KG1 (cell line): ENCODE measurements at regions not wholly inside any gene's neighbourhood (a gene's known extent, or its start where the extent isn't known, plus 50 kb on each side); places are given as distances from the start of the nearest gene placed in this dataset.

Experiments
- DNase-seq: peaks from one replicate; lab custom pipeline; 2025; lab: John Stamatoyannopoulos, UW

DNA sequence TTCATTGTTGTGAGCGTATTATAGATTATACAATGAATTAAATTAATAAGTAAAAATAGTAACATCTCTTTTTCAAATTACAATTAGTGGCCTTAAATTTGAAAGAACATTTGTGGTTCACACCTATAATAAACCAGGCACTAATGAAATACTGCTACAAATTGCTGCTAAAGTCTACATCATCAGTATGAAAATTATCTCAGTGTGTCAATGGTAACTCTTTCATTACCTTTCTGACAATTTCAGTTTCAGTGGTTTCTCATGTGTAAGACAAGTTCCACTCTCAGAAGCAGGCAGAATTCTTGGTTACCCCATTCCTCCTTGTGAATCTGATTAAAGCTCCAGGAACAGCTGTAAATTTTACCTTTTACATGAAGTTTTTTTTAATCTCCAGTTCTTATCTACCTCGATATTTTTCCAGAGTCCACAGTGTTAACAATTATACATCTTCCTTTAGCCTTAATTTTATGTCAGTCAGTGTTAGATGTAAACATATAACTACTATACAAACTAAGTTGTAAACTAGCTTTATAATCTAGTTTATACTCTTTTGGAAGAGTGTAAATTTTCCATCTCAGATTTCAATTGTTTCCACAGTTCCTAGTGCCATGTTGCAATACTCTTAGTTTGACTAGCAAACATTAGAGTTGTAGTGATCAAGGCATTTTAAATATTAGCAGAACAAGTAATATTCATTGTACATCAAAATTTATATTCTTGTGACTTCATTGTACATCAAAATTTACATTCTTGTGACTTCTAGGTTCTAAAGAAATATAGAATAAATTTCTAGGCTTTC is 1038.4 kb downstream of the EPHA7 start:
- DNase-seq, result no peak

DNA sequence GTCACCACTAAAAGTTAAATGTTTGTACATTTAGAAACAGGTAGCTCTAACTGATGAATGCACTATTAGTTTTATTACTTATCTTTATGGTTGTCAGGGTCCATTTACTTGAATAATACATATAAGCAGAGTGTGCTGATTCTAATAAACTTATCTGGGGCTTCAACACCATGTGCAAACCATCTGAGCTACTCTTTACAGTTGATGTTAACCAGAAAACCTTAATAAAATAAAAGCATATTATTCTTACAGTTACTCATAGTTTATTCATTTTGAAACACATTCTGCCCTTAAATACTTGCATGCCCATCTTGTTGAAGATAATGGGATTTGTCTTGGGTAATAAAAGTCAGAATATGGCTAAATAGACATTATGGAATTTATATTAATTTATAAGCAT is 1042.2 kb downstream of the EPHA7 start:
- DNase-seq, result no peak

DNA sequence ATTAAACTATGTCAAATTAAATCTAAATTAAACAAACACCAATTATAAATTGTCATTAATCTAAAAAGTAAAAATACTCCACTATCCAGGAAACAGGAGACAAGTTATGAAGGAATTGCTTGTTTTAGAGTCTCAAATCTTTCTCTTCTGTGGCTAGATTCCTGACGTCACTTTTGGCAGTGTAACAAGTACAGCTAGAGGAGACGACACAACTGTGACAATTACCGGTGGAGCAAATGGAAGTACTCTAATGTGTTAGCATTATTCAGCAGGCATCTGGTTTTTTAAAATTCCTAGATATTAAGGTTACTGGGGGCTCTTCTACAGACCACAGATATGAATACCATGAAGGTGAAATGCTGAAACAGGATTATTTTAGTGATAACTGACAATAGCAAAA is 1042.7 kb downstream of the EPHA7 start:
- DNase-seq, result no peak

DNA sequence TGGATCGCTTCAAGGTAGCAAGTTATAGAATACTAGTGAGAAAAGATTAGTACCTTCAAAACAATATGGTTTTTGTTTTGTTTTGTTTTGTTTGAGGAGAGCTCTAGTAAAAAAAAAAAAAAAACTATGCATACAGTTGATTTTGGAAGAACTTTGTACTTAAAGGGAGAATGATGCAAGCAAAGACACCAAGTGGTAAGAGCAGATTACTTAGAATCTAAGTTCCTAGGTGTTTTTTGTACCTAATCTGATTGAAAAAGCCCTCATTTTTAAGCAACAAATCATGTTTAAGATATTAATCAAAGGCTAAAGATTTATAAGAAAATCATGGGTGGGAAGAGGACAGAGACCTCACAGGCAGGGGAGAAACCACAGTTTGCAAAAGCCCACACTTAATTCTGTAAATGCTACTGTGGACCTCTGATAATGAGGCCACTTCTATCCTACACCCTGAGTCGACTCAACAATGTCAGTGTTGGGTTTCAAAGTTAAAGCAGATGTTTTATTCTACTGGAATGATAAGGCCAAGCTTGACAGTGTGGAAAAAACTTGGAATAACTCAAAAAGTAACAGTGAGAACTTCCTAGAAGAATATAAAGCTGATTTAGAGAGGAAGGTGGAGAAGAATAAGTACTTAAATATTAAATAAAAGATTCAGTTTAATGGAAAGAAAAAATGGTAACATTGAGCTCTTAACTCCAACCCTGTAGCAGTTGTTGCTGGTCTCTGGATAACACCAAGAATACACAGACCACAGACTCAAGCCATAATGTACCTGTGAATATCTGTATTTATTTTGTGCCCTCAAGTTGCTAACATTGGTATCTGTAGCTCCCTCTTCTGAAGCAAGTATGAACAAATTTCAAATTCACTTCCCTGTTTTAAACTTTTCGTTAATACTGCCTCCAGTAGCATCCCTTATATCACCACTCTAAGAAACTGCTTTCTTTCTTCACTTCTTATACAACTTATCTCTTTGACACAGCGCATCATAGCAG is 1047.8 kb downstream of the EPHA7 start:
- no peak for DNase-seq

DNA sequence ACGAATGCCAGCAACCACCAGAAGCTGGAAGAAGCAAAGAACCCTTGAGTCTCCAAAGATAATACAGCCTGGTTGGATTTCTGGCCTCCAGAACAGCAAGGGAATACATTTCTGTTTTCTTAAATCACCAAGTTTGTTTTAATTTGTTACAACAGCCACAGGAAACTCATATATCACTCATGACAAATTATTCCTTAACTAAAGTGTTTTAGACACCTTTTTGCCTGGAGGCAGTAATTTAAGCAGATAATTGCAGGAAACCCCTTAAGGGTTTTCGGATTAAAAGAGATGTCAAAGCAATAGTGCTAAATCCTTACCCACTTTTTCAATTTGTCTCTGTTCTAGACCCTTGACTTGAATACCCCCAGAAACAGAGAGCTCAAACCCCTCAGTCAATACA is 1050.0 kb downstream of the EPHA7 start:
- DNase-seq, result no peak

DNA sequence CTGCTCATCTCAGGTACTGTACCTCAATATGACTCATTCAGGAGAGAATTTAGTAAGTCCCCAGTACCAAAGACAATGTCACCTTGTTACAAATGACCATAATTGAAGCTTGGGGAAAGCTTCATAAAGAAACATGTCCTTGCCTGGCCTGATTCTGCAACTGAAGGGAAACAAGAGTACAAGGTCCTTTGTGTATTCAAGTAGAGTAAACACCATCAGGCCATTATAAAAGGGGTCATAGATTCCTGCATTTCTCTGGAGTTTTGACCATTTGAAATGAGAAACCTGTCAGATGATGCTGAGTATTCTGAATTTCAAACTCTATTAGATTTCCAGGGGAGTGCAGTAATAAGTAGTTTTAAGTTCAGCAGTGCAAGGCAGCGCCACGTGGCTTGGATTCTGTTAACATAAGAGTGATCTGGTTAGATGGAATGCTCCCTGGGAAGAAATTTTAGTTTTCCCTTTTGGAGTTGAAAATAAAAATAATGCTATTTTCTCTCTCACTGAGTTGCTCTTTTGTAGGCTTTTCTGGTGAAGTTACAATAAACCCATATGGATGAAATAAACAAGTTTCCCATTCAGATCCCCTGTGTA is 1054.3 kb downstream of the EPHA7 start:
- DNase-seq, result no peak

DNA sequence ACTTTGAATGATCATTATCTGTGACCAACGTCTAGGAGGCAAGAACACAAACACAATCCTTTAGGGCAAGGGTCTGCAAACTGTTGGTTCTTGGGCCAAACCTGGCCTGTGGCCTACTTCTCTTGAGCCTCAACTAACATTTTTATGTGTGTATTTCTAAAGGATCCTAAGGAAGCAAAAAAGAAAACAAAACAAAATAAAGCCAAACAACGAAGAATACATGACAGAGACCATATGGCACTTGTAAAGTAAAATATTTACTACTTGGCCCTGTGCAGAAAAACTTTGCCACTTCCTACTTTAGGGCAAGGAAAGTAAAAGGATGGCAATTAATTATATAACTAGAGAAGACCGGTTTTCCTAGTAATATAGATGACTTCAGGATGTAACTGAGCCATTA is 1056.2 kb downstream of the EPHA7 start:
- DNase-seq, result no peak

DNA sequence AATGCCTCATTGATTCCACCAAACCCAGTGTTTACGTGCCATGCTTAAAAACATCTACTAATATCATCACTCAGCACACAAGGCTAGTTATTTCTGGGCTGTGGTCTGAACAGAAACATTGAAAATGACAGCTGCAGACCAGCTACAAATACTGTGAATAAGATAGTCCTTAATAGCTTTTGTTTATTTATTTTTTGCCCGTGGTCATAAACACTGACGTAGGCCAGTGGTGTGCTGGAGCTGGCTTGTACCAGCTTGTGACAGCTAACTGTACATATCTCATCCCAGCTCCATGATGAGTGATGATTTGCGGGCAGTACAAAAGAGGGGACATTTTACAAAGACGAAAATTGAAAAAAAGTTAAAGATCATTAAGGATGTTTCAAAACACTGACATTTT is 1057.0 kb downstream of the EPHA7 start:
- no peak for DNase-seq

DNA sequence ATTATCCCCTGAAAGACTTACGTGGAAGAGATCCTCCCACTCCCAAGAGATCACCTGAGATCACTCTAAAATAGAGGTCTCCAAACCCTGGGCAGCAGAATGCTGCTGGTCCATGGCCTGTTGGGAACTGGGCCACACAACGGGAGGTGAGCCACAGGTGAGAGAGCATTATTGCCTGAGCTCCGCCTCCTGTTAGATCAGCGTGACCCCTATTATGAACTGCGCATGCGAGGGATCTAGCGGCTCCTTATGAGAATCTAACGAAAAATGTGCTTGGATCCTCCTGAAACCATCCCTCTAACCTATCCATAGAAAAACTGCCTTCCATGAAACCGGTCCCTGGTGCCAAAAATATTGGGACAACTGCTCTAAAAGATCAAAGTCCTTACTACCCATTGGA is 1057.4 kb downstream of the EPHA7 start:
- DNase-seq, result no peak

DNA sequence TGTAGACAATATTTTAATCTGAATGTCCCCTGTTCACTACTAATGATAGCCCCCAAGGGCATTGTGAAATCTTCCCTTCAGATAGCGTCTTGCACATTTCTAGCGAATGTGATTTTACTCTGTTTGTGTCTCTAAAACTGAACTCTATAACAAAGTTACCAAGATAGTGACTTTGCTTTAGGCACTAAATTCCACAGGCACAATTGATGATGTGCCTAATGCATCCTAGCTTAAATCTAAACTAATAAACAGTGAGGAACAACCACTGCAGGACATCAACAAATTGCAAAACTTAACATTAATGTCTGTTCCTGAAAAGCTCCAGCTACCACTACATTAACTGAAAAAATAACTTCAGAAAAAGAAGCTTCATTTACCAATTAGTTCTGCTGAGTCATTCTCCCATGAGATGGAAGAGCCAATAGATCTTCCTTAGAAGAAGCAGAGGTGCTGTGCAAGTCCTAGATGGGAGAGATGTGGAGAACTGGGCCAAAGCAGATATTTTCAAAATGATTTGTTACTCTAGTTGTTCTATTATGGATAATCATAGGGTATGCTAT is 1065.0 kb downstream of the EPHA7 start:
- no peak for DNase-seq

DNA sequence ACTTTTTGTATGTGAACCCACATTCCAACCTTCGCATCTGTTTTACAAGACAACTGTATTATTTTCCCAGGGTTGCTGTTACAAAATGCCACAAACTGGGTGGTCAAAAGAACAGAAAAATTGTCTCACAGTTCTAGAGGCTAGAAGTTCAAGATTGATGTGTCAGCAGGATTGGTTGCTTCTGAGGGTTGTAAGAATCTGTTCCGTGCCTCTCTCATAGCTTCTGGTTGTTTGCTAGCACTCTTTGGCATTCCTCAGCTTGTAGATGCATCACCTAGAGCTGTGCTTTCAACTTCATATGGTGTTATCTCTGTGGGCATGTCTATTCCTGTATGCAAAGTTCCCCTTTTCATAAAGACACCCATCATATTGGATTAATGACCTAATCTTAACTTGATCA is 1067.2 kb downstream of the EPHA7 start:
- no peak for DNase-seq

DNA sequence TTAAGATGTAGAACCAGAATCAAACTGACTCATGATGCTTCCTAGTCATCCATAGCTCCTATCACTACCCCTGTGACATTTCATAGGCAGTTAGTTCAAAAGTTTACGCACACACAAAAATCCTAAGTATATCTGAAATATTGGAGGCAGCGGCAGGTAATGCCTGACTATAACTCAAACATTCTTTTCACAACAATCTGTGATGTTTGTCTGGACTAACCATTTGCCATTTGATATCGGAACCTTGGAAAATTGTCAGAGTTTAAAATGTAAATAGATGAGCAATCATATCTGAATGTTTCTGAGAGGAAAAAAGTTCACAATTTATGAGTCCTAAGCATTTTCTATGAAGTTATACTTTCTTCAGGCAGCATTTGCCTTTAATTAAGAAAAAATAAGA is 1078.2 kb downstream of the EPHA7 start:
- DNase-seq, result no peak

DNA sequence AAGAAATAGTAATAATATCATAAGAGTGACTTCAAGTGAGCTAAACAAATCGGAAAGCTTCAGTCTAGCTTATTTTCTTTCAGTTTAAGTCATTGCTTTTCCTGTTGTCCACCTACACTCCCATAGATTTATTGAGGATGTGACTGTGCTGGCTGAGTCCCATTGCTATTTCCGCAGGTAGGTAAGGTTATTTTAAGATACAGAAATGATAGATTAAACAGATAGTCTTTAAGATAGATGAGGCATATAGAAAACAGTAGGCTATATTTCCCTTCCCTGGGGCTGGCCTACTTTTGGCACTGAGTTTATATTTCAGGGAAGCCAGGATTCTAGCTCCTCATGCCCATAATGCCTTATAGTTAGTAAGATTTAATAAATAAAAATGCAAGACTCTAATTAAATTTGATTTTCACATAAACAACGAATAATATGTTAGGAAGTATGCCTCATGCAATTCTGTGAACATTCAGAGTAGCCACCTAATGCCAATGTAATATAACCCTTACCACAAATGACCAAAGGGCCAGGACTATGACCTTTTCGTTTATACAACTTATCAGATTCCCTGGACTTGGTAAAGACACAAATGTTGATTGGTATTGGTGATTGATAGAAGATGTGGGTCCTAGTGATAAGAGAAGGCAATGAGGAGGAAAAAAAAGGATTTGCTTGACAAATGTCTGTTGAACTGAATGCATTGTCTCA is 1079.3 kb downstream of the EPHA7 start:
- DNase-seq, result no peak

DNA sequence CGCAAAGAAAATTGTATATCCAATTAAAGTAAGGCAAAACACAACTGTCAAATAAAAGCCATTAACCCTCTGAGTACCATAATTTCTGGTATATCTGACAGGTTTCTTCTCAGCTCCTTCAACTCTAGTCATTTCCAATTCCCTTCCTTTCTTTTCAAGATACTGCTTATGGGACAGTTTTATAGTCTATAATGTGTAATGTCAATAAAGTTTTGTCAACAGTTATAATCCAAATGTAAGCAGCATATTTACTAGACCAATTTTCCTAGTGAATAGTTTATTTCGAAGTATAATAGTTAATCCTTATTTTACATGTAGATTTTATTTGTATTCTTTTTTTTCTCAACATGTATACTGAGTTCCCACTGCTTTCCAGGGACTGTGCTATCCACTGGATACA is 1081.8 kb downstream of the EPHA7 start:
- no peak for DNase-seq

DNA sequence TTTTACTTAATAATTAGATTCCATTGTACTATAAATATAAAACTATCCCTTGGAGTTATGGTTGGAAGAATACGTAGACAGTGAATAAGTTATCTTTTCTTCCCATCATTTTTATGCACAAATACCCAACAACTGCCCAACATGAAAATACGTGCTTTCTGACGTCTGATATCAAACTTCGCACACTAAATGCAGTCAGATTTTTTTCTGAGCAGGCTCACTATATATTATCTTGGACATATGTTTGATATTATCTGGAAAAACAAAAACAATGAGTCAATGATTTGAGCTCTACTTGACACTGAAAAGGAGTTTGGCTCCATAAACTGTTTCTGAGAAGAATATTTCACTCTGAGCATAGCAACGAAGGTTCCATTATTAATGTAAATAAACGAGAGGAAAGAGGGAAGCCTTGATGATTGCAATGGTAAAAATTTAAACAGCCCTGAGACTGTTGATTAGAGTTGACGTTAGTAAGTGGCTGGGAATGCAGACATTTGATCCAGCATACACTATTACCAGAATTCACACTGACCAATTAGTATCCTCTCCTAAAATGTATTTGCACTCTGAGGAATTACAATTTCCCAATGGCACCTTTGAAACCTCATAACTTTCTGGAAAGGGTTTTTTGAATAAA is 1090.0 kb downstream of the EPHA7 start:
- DNase-seq, result no peak

DNA sequence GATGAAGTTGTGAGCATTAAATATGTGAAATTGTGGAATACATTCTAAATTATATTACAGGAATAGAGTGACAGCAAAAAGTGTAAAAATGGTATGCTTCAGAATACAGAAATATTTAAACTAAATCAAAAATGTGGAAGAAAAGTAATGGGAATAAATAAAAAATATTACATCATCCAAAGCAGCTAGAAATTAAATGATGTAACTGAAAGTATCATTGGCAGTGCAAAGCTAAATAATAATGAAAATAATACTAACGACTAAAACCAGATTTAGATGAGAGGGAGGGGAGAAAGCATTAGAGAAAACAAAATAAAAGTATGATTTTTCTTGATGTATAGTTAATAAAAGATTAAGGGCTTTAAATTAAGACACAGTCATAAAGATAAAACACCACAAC is 1104.0 kb downstream of the EPHA7 start:
- no peak for DNase-seq

DNA sequence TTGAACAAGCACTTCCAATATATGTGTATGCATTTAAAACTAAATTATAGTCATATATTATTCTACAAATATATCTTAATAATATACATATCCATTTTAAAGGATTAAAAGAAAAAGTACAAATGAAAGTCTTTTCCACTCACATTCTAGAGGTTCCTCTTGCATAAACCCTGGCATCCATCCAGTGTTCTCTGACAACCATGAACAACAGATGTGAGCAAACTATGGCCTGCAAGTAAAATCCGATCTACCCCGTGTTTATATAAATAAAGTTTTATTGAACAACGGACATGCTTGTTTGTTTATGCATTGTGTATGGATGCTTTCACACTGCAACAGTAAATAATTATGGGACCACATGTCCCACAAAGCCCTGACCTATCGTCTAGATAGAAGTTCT is 1122.3 kb downstream of the EPHA7 start:
- DNase-seq, result no peak

DNA sequence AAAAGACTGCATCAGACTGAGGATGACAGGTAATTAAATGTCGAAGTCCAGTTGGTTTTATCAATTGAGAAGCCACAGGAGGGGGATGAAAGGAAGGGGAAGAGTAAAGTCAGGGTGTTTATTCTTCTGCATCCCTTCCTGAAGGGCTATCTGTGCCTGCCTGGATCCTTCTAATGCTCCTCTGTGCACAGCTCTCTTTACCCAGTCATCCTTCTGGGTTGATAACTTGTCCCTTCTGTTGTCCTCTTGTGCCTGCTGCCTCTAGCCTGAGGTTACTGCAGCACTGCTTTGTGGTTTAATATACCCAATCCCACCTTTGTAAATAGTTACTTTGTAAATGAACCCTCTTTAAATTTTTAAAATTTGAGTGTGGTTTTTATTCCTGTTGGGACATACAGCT is 1127.3 kb downstream of the EPHA7 start:
- DNase-seq, result no peak

DNA sequence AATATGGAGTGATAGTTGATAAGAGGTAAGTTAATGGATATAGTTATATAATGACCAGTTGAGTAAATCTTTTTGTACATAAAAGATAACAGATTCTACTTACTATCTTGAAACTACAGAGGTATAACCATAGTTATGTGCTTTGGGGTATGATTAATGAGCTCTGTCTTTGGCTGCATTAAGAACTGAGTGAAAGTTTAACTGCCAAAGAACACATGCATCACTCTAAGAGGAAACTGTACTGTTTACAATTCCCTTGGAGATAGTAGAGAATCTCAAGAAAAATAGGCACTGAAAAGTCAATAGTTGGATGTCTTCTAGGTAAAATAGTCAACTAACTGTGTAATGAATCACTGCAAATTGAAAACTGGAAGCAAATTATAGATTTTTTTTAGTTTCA is 1129.5 kb downstream of the EPHA7 start:
- DNase-seq, result no peak

DNA sequence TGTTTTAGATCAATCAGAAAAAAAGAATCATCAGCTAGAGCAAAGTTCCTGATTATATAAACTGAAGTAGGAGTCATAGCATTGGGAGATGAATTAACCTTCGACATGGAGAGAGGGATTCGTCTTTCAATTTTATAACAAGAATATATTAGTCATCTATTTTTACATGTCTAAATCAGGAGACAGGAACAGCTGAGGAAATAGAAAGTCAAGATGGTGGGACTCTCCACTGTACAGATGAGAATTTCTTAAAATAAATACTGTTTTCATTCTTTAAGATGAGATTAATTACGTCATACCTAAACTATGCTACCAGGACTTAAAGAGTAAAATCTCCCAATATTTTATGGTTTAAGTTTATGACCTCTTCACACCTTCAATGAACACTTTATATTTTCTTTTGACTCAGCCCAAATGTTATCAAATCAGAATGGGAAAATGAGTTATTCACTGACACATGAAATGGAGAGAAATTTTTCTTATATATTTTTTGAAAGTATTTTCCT is 1137.7 kb downstream of the EPHA7 start:
- no peak for DNase-seq

DNA sequence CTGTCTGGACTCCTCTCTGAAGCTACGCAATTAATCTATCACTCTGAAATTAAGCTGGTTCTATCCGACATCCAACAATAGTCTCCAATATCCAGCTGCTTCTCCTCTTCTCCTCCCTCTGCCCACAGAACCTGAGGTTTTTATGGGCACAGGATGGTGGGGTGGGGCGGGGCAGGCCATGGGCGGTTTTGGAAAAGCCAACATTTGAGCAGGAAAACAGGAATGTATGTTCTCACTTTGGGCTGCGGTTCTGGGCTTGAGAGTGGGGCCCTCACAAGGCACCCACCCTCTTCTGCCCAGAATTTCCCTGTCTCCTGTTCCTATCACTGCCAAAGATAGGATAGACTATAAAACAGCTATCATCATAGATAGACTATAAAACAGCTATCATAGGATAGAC is 1144.2 kb downstream of the EPHA7 start:
- DNase-seq, result no peak
